ENCODE measurements at regions not wholly inside any gene's neighbourhood (a gene's known extent, or its start where the extent isn't known, plus 50 kb on each side); places are given as distances from the start of the nearest gene placed in this dataset.

DNA sequence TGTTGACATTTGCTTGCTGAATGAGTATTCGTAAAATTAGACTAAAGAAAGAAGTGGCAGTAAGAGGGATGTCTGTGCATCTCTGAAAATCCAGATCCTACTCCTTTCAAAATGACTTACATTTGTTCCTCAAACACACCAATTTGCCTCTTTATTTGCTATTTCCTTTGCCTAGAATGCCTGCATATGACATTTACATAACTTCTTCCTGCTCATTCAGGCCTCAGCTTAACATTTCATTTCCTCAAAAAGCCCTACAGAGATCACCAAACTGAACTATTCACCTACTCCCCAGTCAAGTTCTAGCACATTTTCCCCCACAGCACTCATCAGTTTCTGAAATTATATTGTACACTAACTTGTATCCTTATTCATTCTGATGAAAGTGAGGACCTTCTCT, 907.2 kb downstream of the LRFN5 start:
- ChIA-PET CTCF (no interaction called here), POLR2A (ENCODE audit: low non-redundant PET) (no interaction called here)
- H3K4me1 ChIP-seq (ENCODE audit: insufficient read depth, low read length, poor library complexity, severe bottlenecking) = no peaks in the 10 kb centered on the region
- BruUV-seq (replicated peaks) = no TSS peak
- H3K27ac ChIP-seq (ENCODE audit: low read depth, low read length, poor library complexity, severe bottlenecking) = no peak overlapping the region
- H3K27me3 ChIP-seq (replicated peaks; ENCODE audit: insufficient read depth, low read depth, low read length, poor library complexity) = no peaks in the 10 kb centered on the region
- no peak overlapping the region for H3K4me3 ChIP-seq (ENCODE audit: low read depth, low read length, poor library complexity, severe bottlenecking)
- DNase-seq (ENCODE audit: low spot score) = no peak
- no peaks in the 10 kb centered on the region for H3K36me3 ChIP-seq (ENCODE audit: insufficient read depth, low read length, poor library complexity, severe bottlenecking)
- TF ChIP-seq EZH2 (IDR thresholded peaks at IDR 0.05; ENCODE audit: borderline replicate concordance, low read depth, low read length, poor library complexity, severe bottlenecking) = no peak
- TF ChIP-seq, protein P1, sequence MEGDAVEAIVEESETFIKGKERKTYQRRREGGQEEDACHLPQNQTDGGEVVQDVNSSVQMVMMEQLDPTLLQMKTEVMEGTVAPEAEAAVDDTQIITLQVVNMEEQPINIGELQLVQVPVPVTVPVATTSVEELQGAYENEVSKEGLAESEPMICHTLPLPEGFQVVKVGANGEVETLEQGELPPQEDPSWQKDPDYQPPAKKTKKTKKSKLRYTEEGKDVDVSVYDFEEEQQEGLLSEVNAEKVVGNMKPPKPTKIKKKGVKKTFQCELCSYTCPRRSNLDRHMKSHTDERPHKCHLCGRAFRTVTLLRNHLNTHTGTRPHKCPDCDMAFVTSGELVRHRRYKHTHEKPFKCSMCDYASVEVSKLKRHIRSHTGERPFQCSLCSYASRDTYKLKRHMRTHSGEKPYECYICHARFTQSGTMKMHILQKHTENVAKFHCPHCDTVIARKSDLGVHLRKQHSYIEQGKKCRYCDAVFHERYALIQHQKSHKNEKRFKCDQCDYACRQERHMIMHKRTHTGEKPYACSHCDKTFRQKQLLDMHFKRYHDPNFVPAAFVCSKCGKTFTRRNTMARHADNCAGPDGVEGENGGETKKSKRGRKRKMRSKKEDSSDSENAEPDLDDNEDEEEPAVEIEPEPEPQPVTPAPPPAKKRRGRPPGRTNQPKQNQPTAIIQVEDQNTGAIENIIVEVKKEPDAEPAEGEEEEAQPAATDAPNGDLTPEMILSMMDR (conservative IDR thresholded peaks at IDR 0.05; ENCODE audit: low read depth, low read length) = no peak
- intact Hi-C loops (cut with micrococcal nuclease; ENCODE audit: unreplicated experiment) = no loop called here
- no peaks in the 10 kb centered on the region for H3K9me3 ChIP-seq (ENCODE audit: low read depth, low read length, poor library complexity, severe bottlenecking)

DNA sequence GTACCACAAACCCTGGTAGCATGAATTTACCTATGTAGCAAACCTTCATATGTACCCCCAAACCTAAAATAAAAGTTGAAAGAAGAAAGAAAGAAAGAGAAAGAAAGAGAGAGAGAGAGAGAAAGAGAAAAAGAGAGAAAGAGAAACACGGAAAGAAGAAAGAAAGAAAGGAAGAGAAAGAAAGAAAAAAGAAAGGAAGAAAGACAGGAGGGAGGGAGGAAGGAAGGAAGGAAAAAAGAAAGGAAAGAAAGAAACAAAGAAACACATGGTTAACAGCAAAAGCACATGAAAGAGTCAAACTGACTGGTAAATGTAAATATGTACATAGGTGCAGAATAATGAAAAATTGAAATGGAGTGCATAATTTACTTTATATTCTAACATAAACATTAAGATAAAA, 903.4 kb downstream of the LRFN5 start:
- intact Hi-C loops (cut with micrococcal nuclease; ENCODE audit: unreplicated experiment) = no loop called here
- TF ChIP-seq, protein P1 (conservative IDR thresholded peaks at IDR 0.05; ENCODE audit: low read depth, low read length) = no peak
- no peak for TF ChIP-seq EZH2 (IDR thresholded peaks at IDR 0.05; ENCODE audit: borderline replicate concordance, low read depth, low read length, poor library complexity, severe bottlenecking)

GRCh38 chr14:42508209-42508946, 901.7 kb downstream of the LRFN5 start:
- no peaks in the 10 kb centered on the region for H3K36me3 ChIP-seq (ENCODE audit: insufficient read depth, low read length, poor library complexity, severe bottlenecking)
- no peak for TF ChIP-seq EZH2 (IDR thresholded peaks at IDR 0.05; ENCODE audit: borderline replicate concordance, low read depth, low read length, poor library complexity, severe bottlenecking)
- TF ChIP-seq, protein P1 (conservative IDR thresholded peaks at IDR 0.05; ENCODE audit: low read depth, low read length) = no peak
- no peak overlapping the region for H3K4me3 ChIP-seq (ENCODE audit: low read depth, low read length, poor library complexity, severe bottlenecking)
- no peak overlapping the region for H3K27ac ChIP-seq (ENCODE audit: low read depth, low read length, poor library complexity, severe bottlenecking)
- intact Hi-C loops (cut with micrococcal nuclease; ENCODE audit: unreplicated experiment) = no loop called here
- no peaks in the 10 kb centered on the region for H3K27me3 ChIP-seq (replicated peaks; ENCODE audit: insufficient read depth, low read depth, low read length, poor library complexity)
- no peaks in the 10 kb centered on the region for H3K4me1 ChIP-seq (ENCODE audit: insufficient read depth, low read length, poor library complexity, severe bottlenecking)
- BruUV-seq (replicated peaks) = no TSS peak
- POLR2A ChIA-PET (ENCODE audit: low non-redundant PET) = no interaction called here
- no peaks in the 10 kb centered on the region for H3K9me3 ChIP-seq (ENCODE audit: low read depth, low read length, poor library complexity, severe bottlenecking)
- CTCF ChIA-PET = no interaction called here
- no peak for DNase-seq (ENCODE audit: low spot score)

More for the DNA sequence above, 903.4 kb downstream of the LRFN5 start:
- POLR2A ChIA-PET (ENCODE audit: low non-redundant PET) = no interaction called here
- CTCF ChIA-PET = no interaction called here
- no peaks in the 10 kb centered on the region for H3K4me1 ChIP-seq (ENCODE audit: insufficient read depth, low read length, poor library complexity, severe bottlenecking)
- H3K27me3 ChIP-seq (replicated peaks; ENCODE audit: insufficient read depth, low read depth, low read length, poor library complexity) = no peaks in the 10 kb centered on the region
- no TSS peak for BruUV-seq (replicated peaks)
- H3K27ac ChIP-seq (ENCODE audit: low read depth, low read length, poor library complexity, severe bottlenecking) = no peak overlapping the region
- no peak for DNase-seq (ENCODE audit: low spot score)
- no peak overlapping the region for H3K4me3 ChIP-seq (ENCODE audit: low read depth, low read length, poor library complexity, severe bottlenecking)
- no peaks in the 10 kb centered on the region for H3K36me3 ChIP-seq (ENCODE audit: insufficient read depth, low read length, poor library complexity, severe bottlenecking)
- H3K9me3 ChIP-seq (ENCODE audit: low read depth, low read length, poor library complexity, severe bottlenecking) = no peaks in the 10 kb centered on the region
